OCI-LY1 (cell line): ENCODE measurements at regions not wholly inside any gene's neighbourhood (a gene's known extent, or its start where the extent isn't known, plus 50 kb on each side); places are given as distances from the start of the nearest gene placed in this dataset.
"Not testable (repeated sequence)": the region's sequence is repeated elsewhere in the genome, so short reads cannot be mapped to it uniquely, and the experiment has no call there.

ENCODE experiments used
- CTCF ChIP-seq: fragments of 200-600 bp; sonication (generic), shearing (Covaris generic); IDR thresholded peaks from 2 replicates; pipeline ENCODE4 v1.5.1; 2017; ENCODE audit warnings: mild to moderate bottlenecking, antibody characterized with exemption, low read length, moderate library complexity, mixed read lengths
- EZH2 ChIP-seq: fragments of 200-600 bp; sonication (generic), shearing (Covaris generic); IDR thresholded peaks from 2 replicates; pipeline ENCODE4 v1.8.0; 2017; ENCODE audit warnings: borderline replicate concordance, mixed run types, mild to moderate bottlenecking, antibody characterized with exemption, low read length, moderate library complexity, mixed read lengths

GRCh38 chr3:607480-607879 is 410.9 kb downstream of the CHL1 start:
- not testable (repeated sequence) for TF ChIP-seq EZH2, CTCF
